HG02798 (cell line): ENCODE measurements at regions not wholly inside any gene's neighbourhood (a gene's known extent, or its start where the extent isn't known, plus 50 kb on each side); places are given as distances from the start of the nearest gene placed in this dataset.
"Not testable (repeated sequence)": the region's sequence is repeated elsewhere in the genome, so short reads cannot be mapped to it uniquely, and the experiment has no call there.

Experiments
- ATAC-seq: cut with Tn5 transposase; IDR thresholded peaks from one replicate; pipeline ENCODE4 v1.9.1; 2021; ENCODE audit warnings: mild to moderate bottlenecking; ENCODE audit not compliant: unreplicated experiment, poor library complexity

DNA sequence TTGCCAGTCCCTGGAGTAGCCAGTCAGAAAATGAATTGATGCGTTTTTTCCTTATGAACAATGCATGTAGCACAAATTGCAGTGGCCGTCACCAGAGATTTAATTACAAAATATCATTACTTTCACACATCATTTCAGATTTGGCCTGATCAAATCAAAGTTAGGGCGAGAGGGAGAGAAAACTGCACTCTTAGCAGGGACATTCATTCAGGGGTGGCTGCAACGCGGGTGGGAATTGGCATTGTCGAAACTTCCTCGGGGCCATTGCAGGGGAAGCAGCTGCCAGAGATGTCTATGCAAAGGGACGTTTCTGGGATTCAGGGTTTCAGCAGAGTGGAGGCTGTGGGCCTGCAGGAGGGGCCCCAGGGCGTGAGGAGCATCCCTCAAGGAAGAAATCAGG is 76.5 kb upstream of the TOP1 start:
- no peak for ATAC-seq

DNA sequence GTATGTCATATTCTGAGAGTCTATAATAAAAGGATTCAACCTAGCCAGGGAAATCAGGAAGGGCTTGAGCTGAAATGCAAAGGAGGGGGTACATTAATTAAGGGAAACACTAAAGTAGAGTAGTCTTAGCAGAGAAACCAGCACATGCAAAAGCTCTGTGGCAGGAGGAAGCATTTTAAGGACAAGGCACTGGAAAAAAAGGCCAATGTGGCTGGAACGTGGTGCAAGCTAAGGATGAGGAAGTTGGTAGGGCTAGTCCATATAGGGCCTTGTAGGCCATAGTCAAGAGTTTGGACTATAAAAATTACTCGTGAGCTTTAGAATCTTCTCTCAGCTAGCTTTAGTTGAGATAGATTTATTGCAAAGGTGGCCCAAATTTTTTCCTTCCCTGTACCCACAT is 75.2 kb upstream of the TOP1 start:
- ATAC-seq = no peak

DNA sequence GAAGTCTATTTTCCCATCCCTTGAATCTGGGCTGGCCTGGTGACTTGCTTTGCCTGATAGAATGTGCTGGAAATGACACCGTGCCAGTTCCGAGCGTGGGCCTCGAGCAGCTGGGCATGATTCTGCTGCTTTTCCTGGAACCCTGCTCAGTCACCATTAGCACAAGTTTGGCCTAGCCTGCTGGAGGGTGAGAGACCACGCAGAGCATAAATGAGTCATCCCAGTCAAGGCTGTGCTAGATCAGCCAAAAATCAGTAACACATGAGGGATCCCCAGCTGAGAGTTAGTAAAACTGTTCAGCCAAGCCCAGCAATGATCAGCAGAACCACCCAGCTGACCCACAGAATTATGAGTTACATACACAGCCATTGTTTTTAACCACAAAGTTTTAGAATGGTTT is 74.8 kb upstream of the TOP1 start:
- no peak for ATAC-seq

DNA sequence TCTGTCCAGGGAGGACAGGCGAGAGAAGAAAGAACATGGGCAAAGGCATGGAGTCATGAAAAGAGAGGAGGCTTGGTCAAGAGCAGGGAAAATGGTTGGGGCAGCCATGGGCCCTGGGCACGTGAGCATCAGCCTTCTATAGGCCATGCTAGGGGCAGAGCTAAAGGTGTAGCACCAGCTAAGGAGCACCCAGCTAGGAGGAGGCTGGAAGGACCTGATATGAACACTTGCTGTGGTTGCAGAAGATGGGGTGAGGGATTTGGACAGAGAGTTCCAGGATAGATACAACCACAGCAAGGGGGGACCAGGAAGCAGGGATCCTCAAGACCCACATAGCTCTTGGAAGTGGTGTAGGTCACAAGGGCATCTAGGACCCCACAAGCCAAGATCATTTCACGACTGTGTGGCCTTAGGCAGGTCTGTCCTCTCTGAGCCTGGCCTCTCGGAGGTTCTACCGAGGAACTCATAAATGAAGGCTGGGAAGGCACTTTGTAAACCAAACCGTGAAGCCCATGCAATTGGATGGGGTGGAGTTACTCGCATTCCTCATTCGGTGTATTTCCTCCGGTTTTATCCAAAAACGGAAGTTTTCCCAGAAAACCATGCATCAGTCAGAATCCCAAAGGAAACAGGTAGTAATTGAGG is 74.0 kb upstream of the TOP1 start:
- ATAC-seq = no peak

DNA sequence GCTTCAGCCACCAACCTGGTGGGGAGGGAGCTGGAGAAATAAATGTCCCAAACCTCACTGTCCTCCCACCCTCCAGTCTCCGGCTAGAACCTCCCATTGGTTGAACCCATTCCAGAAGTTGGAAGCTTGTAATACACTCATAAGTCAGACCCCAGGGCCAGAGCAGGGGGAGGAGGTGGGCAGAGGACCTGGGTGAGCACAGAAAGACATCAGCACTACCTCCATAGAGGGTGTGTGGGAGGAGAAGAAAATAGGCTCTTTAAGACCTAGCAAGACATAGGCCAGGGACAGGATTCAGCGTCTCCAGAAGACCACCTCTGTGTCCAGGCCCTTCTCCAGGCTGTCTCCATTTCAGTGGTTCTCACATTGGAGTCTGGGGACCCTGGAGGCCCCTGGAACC is 73.3 kb upstream of the TOP1 start:
- ATAC-seq = no peak

DNA sequence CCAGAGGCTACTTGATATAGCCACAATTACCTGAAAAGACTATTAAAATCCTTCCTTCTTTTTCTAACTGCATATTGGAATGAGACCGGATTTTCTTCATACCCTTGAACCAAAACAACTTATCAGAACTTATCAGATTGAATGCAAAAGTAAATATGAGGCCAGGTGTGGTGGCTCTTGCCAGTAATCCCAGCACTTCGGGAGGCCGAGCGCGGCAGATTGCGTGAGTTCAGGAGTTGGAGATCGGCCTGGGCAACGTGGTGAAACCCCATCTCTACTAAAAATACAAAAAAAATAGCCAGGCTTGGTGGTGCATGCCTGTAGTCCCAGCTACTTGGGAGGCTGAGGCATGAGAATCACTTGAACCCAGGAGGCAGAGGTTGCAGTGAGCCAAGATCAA is 72.8 kb upstream of the TOP1 start:
- ATAC-seq = not testable (repeated sequence)

DNA sequence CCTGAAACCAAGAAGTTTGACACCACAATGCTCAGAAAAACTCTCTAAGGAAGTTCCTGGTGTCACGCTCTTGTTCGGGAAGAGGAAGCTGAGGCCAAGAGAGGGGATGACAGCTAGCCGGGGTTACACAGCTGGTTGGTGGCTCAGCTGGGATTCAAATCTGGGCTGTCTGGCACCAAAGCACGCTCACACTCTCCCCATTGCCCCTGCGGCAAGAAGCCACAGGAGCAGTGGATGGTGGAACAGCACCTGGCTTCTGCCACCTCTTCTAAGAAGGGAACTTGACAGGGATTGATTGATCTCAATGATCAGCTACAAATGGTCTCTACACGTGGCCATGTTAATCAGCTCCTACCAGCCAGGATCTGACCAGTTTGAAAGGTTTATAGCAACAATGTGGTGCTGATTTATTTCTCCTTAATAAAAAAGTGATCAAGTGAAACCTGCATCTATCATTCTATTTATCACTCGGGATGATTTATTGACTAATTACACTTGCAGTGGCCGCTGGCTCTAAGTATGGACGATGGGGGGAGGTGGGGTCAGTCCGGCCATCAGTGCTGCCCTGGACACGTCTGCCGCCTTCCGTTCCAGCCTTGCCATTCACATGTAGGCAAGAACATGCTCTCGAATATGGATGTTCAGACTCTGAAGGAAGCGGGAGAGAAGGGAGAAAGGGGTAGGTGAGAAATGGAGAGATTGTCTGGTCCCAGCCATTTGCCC is 71.9 kb upstream of the TOP1 start:
- no peak for ATAC-seq

DNA sequence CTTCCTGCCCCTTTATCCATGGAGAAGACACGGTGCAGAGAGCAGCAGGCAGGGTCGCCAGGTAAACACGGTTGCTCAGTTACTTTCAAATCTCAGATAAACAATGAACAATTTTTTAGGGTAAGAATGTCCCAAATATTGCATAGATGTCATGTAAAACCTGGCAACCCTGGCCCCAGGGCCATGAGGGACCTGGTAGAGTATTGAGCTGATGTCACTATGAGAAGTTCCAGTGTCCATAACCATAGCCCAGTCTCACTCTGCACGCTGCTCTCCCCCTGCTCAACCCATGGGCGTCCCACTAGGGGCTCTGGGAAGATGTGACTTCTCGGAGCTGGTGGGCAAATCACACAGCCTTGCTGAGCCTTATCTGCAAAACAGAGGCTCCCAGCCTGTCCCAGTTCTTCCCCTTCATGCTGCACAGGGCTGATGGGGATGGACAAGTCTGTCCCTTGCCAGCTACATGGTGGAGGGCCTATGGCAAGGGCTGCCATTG is 71.3 kb upstream of the TOP1 start:
- ATAC-seq = no peak

DNA sequence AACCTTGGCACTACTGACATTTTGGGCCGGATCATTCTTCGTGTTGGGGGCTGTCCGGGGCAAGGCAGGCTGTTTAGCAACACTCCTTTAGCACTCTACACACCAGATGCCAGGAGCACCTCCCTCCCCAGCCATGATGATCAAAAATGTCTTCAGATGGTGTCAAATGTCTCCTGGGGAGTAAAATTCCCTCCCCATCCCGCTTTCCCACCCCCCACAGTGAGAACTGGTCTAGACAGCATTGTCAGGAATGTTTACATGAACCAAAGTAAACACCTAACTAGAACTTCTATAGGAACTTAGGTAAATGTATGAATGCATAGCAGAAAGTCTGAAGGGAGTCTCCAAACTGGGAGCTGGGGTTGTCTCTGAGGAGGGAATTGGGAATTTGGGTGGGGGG is 70.0 kb upstream of the TOP1 start:
- ATAC-seq = no peak

DNA sequence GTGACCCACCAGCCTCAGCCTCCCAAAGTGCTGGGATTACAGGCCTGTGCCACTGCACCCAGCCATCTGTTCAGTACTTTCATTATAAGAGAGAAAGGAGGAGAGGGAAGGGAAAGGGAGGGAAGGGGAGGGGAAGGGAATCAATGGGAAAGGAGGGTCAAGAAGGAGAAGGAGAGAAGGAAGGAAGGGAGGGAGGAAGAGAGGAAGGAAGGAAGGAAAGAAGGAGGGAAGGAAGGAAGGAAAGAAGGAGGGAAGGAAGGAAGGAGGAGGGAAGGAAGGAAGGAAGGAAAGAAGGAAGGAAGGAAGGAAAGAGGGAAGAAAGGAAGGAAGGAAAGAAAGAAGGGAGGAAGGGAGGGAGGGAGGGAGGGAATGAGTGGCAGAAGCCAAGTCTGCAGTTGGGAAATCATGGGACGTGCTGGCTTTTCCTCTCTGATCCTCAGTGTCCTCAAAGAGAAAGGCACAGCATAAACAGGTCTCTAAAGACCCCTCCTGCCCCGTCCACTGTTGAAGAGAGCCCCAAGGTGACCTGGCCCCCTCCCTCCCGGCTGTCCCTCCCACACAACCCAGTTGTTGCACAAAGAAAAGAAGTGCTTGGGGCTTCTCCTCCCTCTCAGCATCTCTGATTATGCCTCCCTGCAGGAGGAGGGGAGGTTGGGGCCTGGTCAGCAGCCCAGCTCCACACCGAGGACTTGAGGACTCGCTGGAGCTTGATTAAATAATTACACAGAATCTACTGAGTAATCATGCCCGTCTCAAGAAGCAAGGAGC is 69.1 kb upstream of the TOP1 start:
- no peak for ATAC-seq

DNA sequence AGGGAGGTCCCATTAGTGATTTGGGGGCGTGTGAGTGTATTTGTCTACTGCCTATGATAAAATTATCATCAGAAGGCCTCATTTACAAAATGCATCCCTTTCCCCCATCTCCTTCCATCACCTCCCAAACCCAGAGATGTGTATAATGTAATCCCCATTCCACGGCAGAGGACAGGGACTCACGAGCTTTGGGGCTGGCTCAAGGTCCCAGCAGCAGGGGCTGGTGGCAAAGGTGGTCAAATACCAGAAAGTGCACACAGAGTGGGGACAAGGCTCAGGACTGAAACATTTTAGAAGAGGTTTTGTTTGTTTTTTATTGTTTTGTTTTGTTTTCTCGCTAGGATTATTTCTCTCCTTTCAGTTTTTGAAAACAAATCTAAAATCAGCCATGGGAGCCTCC is 68.5 kb upstream of the TOP1 start:
- no peak for ATAC-seq

DNA sequence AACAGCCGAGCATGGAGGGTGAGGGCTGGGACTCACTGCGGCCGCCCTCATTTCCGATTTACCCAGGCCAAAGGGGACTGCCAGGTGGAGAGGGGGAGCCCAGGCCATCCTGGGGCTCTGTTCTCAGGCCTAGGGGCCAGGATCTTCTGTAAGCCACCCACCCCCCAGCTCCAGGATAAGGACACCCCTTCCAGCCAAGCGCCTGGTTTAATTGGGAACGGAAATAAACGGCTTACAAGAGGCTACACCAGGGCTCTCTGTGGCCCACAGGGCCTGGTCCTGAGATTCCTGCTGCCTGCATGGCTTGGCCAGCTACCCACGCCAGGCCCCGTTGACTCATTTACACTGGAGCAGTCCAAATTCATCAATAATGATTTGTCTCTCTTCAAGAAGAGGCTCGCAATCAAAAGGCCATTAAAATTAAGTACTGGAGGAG is 68.1 kb upstream of the TOP1 start:
- ATAC-seq = no peak

DNA sequence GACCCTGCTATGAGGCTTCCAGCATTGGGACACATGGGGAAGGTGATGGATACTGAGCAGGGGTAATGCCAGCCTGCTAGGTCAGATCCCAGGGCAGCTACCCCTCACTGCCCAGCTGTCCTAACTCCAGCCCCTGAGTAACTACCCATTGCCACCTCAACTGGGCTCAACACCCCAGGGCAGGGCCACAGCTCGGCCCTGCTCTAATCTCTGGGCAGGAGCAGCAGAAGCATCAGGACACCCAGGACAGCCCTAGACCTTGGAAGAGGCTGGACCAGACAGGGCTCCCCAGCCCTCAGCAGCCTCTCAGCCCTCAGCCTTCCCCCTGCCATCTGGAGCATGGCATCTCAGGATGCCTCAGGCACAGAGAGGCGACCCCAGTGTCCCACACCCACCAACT is 67.4 kb upstream of the TOP1 start:
- ATAC-seq = no peak

DNA sequence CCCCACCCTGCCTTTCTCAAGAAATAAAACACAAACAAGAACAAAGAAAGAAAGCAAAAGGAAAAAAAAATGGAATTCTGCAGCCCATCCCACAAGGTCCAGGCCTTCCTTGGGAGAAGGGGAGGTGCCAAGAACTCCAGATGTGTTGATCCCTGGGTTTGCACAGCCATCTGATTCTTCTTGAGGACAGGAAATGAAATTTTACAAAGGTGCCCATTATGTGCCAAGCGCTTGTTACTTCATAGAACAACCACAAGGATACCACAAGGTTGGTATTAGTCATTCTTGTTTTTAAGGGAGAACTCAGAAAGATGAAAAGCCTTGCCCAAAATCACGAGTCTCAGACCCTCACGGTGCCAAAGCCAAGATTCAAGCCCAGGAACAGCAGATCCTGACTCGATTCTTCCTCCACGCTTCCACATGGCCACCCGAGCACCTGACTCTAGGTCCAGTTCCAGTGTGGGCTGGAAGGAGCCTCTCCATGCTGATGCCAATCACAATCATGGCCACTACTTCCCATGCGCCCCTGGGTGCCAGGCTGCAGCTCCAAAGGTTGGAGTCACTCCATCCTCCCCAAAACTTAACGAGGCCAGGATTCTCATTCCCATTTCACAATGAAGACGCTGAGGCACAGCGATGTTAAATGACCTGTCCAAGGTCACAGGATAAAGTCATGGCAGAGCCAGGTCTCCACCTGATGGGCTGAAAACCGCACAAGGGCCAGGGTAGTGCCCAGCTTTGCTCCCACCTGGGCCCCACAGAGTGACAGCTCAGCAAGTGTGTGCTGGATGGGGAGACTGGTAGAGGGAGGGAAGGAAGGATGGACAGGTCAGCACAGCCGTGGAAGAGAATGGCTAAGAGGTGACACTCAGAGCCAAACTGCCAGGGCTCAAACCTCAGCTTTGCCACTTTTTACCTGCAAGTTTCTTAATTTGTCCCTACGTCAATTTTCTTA is 66.7 kb upstream of the TOP1 start:
- ATAC-seq = no peak

DNA sequence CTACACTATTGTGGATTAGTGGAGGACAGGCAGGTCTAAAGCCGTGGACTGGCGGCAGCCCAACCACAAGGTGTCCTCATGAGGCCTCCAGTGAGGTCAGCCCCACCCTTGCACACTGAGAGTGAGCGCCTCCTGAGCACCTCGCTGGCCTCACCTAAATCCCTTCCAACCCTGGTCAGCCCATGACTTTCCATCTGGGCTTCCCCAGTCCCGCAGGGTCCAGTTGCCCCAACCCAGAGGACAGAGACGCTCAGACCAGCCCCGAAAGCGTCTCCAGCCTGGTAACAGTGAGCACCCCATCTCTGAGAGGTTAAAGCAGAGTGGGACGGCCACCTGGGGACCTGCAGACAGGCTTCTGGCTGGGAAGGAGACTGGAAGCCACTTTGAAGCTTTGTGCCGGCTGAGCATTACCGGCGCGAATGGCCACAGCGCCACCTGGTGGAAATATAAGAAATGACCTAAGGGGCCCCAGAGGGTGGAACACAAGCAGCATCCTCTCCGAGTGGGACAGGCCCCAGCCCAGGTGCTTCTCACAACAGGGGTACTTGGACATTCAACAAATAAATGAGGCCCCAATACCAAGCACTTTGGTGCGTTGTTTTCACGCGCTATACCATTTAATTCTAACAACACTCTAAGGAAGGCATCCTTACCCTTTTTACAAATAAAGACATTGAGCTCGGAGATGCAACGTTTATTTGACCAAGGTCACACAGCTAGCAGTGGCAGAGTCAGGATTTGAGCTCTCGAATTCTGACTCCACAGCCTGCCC is 65.7 kb upstream of the TOP1 start:
- ATAC-seq = peak; percentile 70

DNA sequence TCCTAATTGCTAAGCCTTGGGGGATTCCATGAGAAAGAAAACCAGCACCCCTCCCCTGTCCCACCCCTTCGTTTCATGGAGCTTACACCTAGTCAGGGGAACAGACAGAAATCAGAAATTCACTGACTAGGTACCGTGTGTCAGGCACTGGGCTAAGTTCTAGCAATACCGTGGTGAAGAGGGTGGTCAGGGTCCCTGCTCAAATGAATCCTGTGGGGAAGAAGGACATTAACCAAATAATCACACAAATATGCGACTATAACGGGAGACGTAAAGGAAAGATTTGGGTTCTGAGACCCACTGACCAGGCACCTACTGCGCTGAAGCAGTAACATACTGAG is 65.1 kb upstream of the TOP1 start:
- ATAC-seq = no peak

DNA sequence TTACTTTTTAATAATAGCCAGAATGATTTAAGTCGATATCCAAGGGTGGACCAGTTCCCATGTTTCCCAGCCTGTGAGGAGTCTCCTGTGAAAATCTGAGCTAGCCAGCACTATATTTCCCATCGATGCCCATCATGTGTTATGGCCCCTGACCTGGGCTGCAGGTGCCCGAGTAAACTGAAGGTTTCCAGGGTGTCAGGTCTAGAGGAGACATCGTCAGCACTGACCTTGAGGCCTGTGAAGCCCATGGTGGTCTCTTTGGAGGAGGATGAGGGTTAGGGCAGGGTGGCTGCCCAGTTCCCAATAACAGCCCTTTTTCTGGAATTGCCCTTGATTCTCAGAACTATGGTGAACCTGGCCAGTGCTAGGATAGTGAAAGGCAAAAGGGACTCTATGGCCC is 63.0 kb upstream of the TOP1 start:
- no peak for ATAC-seq

DNA sequence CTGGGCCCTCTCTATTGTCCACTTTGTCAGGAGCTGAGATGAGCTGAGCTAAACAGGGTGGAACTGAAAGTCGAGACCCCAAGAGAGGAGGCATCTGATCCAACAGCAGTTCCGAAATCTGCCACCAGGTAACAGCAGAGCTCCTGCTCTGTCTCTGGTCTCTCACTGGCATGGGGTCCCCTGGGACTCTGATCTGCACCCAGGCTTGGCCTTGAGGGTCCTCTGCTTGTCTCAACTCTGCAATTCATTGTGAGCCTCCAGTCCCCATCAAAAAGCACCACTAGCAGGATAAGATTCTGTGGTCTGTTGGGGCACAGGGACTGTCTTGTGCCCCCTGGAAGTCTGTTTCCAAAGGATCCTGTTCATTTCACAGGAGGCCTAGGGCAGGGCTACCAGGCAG is 62.5 kb upstream of the TOP1 start:
- no peak for ATAC-seq

DNA sequence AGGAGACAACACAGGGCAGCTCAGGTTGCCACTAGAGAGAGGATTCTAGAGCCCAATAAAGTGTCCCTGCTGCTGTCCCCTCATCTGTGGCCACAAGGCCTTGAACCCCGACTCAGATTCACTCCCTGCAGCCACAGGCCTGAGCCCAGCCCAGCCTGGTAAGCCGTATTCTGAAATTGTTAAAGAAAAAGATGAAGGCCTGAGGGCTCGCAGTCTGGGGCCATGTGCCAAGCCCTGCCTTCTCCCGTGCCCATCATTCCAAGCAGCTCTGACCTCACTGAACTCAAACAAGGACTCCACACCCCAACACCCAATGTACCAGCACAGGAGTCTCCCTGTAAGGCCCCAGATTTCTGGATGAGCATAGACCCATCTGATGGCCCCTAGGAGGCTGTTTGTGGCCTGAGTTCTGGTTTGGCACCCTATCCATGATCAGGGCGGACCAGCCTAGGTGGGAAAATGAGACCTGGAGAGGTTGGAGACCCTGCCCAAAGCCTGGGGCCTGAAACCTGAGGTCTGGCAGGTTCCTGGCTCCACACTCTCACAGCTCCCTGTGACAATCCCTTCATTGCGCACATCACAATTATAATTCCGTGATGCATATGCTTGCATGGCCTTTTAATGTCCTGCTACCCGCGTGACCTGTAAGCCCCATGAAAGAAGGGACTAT is 62.0 kb upstream of the TOP1 start:
- no peak for ATAC-seq
